ENCODE measurements at regions not wholly inside any gene's neighbourhood (a gene's known extent, or its start where the extent isn't known, plus 50 kb on each side); places are given as distances from the start of the nearest gene placed in this dataset.
"Not testable (repeated sequence)": the region's sequence is repeated elsewhere in the genome, so short reads cannot be mapped to it uniquely, and the experiment has no call there.

DNA sequence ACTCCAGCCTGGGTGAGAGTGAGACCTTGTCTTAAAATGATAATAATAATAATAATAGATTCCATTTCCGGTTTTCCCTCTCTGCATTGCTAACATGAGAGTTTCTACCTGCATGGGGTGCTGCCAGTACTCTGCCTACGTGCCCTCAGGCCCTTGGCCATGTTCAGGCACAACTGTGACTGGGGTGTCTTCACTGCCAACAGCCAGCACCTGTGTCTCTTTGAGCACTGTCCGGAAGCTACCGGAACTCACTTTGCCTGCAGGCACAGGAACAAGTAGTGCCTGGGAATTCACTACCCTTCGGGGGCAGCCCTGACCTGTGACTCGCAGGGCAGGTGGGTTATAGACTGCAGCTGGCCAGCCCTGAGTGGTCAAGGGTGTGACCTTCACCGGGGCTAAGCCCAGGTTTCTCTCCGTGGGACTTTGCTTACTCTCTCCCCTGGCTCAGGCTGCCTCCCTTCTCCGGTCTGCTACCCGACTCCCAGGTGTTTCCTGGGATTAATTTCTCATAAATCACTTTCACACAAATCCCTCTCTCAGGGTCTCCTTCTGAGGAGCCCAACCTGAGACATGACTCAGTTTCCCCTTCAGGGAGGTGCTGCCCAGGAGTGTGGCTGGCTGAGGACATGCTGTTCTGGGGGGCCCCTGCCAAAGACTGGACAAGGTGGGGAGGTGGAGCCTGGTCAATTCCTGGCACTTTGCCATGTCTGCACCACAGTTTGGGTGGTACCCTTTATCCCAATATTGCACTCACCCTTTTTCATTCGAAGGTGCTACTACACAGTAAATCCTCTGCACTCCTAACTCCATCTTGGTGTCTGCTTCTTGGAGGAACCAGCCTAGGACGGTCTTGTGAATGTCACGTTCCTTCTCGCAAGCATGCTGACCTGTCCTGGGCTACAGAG lies 79.5 kb upstream of the RALGAPA2 start:
- DNase-seq = no peak

DNA sequence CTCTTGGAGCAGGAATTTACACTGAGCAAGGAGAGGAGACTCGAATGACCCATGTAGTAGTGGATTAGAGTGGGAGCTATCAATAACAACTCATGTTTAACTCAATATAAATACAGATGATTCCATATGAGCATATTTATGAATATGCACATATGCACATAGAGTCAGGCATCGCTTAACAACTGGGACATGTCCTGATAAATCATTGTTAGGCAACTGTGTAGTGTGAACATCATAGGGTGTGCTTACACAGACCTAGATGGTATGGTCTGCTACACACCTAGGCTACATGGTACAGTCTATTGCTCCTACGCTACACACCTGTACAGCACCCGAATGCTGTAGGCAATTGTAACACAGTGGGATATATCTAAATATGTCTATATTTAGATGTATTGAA lies 75.9 kb upstream of the RALGAPA2 start:
- no peak for DNase-seq

DNA sequence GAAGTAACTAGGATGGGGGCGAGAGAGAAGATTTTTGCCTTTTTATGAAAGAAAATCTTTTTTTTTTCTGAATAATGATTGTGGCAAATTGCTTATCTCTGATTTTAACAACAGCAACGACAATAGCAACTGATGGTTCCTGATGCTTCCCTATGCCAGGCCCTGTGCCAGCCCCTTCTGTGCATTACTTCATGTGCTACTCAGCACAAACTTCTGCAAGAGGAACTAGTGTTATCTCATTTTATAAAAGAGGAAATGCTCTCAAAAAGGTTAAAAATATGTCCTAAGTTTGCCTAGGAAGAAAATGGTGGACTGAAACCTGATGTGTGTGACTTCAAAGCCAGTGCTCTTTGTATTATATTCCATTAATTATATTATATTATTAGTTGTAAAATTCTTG lies 74.0 kb upstream of the RALGAPA2 start:
- DNase-seq = no peak

DNA sequence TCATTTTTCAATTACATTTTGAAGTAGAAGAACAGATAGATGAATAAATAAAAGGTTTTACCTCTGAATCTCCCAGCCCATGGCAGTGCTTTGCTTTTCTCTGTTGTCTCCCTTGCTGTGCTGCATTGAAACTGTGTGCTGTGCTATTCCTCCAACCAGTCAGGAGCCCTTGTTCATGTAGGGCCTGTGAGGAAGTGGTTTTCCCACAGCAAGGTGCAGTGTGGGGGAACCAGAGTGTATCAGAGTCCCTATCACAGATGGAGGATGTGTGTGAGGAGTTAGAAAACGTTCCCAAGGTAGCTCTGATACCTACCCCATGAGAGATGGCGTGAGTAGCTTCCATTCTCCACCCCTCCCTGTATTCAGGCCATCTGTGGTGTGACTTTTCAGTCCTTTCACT lies 72.8 kb upstream of the RALGAPA2 start:
- no peak for DNase-seq

DNA sequence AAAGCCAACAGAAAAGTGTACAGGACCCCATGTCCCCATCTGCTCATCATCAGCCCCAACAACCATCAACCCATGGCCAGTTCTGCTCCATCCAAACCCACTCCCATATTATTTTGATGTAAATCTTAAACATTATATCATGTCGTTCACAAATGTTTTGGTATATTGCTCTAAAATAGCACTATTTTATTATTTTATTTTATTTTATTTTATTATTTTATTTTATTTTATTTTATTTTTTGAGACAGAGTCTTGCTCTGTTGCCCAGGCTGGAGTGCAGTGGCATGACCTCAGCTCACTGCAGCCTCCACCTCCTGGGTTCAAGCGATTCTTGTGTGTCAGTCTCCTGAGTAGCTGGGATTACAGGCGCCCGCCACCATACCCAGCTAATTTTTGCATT lies 72.0 kb upstream of the RALGAPA2 start:
- DNase-seq = not testable (repeated sequence)

DNA sequence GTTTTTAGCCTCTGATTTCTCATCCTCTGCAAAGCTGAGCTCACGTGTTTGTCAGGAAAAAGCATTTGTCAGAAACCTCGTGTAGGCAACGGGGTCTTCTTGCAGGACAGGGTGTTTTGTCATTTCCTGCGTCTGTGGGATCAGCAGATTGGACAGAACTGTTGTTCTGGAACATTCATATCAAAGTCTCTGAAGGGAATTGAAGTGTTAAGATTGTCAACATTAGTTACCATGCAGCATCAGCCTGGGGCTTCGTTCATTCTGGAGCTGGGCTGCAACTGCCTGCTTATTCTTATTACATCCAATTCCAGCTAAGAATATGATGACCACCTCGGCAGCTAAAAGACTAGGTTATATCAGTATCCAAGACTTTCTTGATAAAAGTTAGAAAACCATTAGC lies 71.0 kb upstream of the RALGAPA2 start:
- DNase-seq = no peak

DNA sequence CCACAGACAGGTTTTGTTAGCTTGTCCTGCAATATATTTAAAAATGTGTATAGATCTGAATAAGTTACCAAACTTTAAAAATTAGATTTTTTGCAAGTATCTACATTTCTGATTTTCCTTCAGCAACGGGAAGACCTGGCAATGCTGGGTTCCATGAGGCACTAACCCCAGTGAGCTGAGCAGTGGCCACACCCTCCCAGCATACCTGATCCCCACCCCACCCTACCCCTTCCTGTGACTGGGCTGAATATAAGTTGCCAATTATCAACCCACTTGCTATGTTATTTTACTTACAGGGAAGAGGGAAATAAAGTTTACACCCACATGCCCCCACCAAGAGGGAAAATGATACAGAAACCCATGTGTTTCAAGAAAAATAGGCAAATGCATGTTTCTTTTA lies 70.3 kb upstream of the RALGAPA2 start:
- DNase-seq = no peak

DNA sequence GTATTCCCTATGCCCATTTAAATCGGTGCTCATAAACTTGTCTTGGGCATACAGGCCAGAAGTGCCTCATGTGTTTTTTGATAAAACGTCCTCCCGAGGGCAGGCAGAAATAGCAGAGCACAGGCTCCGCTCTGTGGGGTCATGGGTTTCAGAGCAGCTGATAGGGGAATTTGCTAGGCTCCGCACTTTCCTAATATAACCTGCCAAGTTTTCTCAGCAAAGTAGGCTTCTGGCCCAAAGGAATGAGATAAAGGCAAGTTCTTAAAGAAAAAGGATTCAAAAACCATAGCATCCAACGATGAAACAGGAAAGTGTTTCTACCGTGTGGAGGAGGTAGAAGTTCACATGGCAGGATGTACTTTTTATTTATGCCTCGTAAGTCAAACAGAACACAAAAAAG lies 69.8 kb upstream of the RALGAPA2 start:
- DNase-seq = no peak

DNA sequence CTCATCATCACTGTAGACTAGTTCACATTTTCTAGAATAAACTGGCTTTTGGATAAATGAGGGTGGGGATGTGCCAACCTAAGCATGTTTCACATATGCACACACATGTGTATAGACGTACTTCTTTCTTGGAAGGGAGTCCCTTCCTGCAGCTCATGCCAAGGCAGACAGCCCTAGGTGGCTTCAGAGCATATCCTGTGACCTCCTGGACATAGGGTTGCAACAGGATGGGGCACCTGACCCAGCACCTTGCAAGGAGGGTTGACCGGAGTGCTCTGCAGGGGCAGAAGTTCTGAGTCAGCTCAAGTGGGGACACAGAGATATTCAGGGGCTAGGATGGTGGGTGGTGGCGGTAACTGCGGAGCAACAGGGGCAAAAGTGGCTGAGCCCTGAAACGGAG lies 68.6 kb upstream of the RALGAPA2 start:
- no peak for DNase-seq

DNA sequence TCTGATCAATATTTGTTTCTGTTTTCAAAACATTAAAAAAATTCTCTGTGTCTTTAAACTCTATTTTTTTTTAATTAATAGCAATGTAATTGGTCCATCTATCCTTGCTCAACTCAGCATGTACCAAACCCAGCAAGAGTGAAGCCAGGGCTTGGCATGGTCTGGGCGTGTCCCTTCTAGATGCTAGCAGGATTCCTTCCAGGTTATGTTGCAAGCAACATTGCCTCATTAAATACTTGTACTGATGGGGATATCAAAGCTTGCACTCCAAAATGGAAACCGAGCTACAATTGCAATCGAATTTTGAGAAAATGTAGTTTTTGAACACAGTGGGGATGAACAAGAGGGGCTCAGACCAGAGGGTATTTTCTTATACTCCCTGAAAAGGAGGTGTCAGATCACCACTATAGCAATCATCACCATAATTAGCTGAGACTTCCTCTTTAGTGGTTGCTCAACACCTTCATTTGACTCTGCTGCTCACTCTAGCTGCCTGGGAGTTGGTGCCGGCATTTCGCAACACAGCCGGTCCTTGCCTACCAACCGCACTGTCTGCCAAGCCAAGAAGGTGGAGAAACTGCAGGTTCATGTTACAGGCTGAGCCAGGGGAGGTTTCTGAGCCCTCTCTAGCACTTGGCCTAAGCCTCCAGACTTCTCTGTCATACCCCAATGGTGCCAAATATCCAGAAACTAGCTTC lies 67.8 kb upstream of the RALGAPA2 start:
- no peak for DNase-seq

DNA sequence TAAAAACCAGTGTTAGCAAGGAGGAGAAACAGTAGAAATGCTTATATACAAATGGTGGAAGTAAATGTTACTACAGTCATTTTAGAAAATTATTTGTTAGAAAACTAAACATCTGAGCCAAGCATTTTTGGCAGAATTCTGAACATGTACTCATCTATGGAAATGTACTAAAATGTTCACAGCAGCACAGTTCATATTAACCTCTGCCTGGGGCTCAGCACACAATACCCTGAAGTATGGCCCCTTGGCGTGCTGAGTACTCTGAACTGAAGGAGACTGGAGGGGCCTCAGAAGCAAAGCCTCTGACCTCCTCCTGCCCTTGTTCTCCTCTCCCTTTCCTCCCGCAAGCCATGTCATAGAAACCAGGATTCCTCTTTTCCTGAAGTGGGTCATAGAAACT lies 66.2 kb upstream of the RALGAPA2 start:
- DNase-seq = no peak

DNA sequence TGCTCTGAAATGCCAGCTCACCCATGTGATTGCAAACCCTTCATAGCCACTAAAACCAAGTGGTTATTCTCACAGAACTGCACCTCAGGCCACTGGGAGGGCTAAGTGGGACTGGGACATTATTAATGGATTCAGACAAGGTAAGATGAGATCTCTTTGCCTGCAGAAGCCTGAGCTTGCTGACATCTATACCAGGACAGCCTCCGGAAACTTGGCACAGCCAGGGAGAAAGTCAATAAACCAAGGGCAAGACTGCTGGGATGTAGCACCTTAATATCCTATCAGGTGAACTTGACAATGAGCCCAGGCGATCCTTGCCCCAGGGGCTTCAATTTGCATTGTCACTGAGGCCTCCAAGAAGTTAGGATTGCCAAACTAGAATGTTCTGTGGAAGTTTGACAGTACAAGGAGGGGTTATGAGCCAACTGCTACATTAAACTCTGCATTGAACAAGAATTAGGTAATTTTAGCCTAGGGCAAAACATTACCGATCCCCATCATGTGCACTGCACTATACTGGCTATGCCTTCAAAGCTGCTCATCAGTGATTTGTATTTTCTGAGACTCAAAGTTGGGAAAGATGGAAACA lies 60.1 kb upstream of the RALGAPA2 start:
- no peak for DNase-seq

DNA sequence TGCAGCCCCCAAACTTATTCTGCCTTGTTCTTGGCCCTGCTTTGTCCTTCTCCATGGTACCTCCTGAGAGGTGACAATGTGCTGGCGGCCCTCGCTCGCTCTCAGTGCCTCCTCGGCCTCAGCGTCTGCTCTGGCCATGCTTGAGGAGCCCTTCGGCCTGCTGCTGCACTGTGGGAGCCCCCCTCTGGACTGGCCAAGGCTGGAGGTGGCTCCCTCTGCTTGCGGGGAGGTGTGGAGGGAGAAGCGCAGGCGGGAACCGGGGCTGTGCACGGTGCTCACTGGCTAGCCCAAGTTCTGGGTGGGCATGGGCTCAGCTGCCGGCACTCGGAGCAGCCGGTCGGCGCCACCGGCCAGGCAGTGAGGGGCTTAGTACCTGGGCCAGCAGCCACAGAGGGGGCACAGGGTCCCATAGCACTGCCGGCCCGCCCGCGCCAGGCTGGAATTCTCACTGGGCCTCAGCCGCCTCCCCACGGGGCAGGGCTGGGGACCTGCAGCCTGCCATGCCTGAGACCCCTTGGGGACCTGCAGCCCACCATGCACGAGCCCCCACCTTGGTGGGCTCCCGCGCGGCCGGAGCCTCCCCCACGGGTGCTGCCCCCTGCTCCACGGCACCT lies 55.9 kb upstream of the RALGAPA2 start:
- DNase-seq = no peak

DNA sequence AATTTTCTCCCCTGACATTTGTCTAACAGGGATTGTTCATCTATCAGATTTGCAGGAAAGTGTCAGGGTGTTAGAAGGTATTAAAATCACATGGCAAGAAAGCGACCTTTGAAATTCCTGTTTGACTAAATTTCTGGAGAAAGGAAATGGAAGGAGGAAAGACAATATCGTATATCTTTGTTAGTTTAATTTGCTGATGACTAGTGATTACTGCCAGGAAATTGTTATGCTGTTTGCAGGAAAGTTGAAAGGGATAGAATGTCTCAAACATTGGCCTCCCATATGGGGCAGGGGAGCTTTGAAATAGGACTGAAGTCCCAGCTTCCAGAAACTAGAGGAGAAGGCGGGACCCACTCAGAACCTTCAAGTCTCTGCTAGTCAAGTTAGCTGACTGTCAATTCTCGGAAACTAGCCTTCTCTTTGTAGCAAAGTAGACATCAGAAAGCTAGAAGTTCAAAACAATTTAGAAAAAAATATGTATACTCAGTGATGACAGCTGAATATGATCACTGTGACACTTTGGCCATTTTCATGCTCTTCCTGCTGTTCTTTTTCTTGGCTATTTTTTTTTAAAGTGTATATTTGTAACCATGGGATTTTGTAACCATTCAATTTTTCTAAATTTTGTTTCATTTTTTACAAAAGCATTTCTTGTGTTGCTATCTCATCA lies 53.4 kb upstream of the RALGAPA2 start:
- DNase-seq = no peak

DNA sequence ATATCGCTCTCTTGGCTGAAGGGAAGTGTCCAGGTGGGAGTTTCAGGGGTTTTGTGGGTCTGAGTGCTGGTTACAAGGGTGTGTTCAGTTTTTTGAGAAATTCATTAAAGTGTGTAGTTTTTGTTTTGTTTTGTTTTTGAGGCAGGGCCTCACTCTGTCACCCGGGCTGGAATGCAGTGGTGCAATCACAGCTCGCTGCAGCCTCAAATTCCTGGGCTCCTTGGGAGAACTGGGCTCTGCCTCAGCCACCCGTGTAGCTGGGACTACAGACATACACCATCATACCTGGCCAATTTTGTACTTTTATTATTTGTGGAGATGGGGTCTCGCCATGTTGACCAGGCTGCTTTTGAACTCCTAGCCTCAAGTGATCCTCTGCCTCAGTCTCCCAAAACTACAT lies 51.2 kb upstream of the RALGAPA2 start:
- no peak for DNase-seq

All from EL (cell line).